Naive thymus-derived CD4-positive, alpha-beta T cell (primary cell): ENCODE measurements at regions not wholly inside any gene's neighbourhood (a gene's known extent, or its start where the extent isn't known, plus 50 kb on each side); places are given as distances from the start of the nearest gene placed in this dataset.
"Not testable (repeated sequence)": the region's sequence is repeated elsewhere in the genome, so short reads cannot be mapped to it uniquely, and the experiment has no call there.

Source experiments
- ATAC-seq: fragments of 150-1000 bp; cut with Tn5 transposase; 2 replicates; pipeline ENCODE4 v1.10.0; 2021; ENCODE audit warnings: mild to moderate bottlenecking, moderate library complexity
- CTCF ChIA-PET: fragments of 350-600 bp; sonication (Branson Sonifier 250); formaldehyde crosslinking; loops from one replicate; lab custom pipeline; 2021; ENCODE audit warnings: antibody characterized with exemption; lab: Charles Lee
- POLR2A ChIA-PET: fragments of 350-600 bp; sonication (Branson Sonifier 250); formaldehyde crosslinking; loops from one replicate; lab custom pipeline; 2021; ENCODE audit warnings: antibody characterized with exemption, inconsistent platforms; lab: Charles Lee
- DNase-seq, 9 donors: peaks; one replicate each; pipeline versions ENCODE4 v3.0.0 to v3.0.0-alpha.2; 2020 to 2022; ENCODE audit warnings: mixed read lengths in 1 of 9
- H3K27ac ChIP-seq: one replicate; pipeline ENCODE4 v1.7.0; 2013; ENCODE audit warnings: mild to moderate bottlenecking, low read depth, low read length, moderate library complexity
- H3K27me3 ChIP-seq, 2 donors: one replicate each; pipeline ENCODE4 v1.7.0; 2013; ENCODE audit warnings: low read length in 2 of 2, mild to moderate bottlenecking in 2 of 2, moderate library complexity in 2 of 2; ENCODE audit not compliant: control insufficient read depth in 2 of 2, insufficient read depth in 2 of 2
- H3K36me3 ChIP-seq, 3 experiments: 1 replicate in 2 of 3; 2 replicates in 1 of 3; pipeline ENCODE4 v1.7.0; 2013; ENCODE audit warnings: low read length in 3 of 3, mild to moderate bottlenecking in 3 of 3, moderate library complexity in 1 of 3; ENCODE audit not compliant: insufficient read depth in 3 of 3, control insufficient read depth in 2 of 3
- H3K4me1 ChIP-seq, 2 donors: one replicate each; pipeline ENCODE4 v1.7.0; 2013; ENCODE audit warnings: low read length in 2 of 2, mild to moderate bottlenecking in 2 of 2, moderate library complexity in 1 of 2; ENCODE audit not compliant: control insufficient read depth in 2 of 2, insufficient read depth in 2 of 2
- H3K4me3 ChIP-seq: 2 replicates; pipeline ENCODE4 v1.7.0; 2013; ENCODE audit warnings: mild to moderate bottlenecking, low read length
- H3K9me3 ChIP-seq, 3 experiments: 1 replicate in 2 of 3; 2 replicates in 1 of 3; pipeline ENCODE4 v1.7.0; 2013; ENCODE audit warnings: low read length in 3 of 3; ENCODE audit not compliant: control insufficient read depth in 2 of 3
- H3K27ac Mint-ChIP-seq, 9 donors: one replicate each; pipeline ENCODE4 v1.8.0; 2020 to 2022; ENCODE audit warnings: mixed read lengths in 9 of 9, mild to moderate bottlenecking in 8 of 9, moderate library complexity in 5 of 9, inconsistent platforms in 2 of 9
- H3K27me3 Mint-ChIP-seq, 5 donors: one replicate each; pipeline ENCODE4 v1.8.0; 2021 to 2022; ENCODE audit warnings: mixed read lengths in 5 of 5, mild to moderate bottlenecking in 1 of 5
- H3K36me3 Mint-ChIP-seq, 5 donors: one replicate each; pipeline ENCODE4 v1.8.0; 2020 to 2022; ENCODE audit warnings: mixed read lengths in 5 of 5, mild to moderate bottlenecking in 3 of 5, inconsistent platforms in 1 of 5
- H3K4me1 Mint-ChIP-seq, 7 donors: one replicate each; pipeline ENCODE4 v1.8.0; 2020 to 2022; ENCODE audit warnings: mixed read lengths in 7 of 7, mild to moderate bottlenecking in 3 of 7, inconsistent platforms in 1 of 7
- H3K4me3 Mint-ChIP-seq, 10 donors: one replicate each; pipeline ENCODE4 v1.8.0; 2020 to 2022; ENCODE audit warnings: mild to moderate bottlenecking in 10 of 10, mixed read lengths in 10 of 10, moderate library complexity in 6 of 10, inconsistent platforms in 2 of 10
- H3K9me3 Mint-ChIP-seq, 11 donors: one replicate each; pipeline ENCODE4 v1.8.0; 2020 to 2022; ENCODE audit warnings: mixed read lengths in 11 of 11, mild to moderate bottlenecking in 4 of 11, inconsistent platforms in 1 of 11, moderate library complexity in 1 of 11
- intact Hi-C, 2 donors: fragments of 100-400 bp; cut with micrococcal nuclease; formaldehyde crosslinking; loops; one replicate each; pipeline ENCODE4 v1.15.1; 2023

- no peaks in the 10 kb centered on the region for H3K36me3 ChIP-seq
- no peak for DNase-seq
- CTCF ChIA-PET: no interaction called here
Measured at GRCh38 chr13:65353951-65354350, 1876.2 kb downstream of the PCDH9 start.

GRCh38 chr13:65353150-65353549, 1877.0 kb downstream of the PCDH9 start:
- H3K4me3 ChIP-seq, intact Hi-C loops, H3K4me3 Mint-ChIP-seq, H3K4me1 Mint-ChIP-seq, CTCF ChIA-PET, H3K36me3 Mint-ChIP-seq, DNase-seq, H3K4me1 ChIP-seq, H3K27ac Mint-ChIP-seq, POLR2A ChIA-PET, H3K27me3 ChIP-seq, H3K27ac ChIP-seq, ATAC-seq, H3K36me3 ChIP-seq, H3K9me3 ChIP-seq, H3K27me3 Mint-ChIP-seq: not testable (repeated sequence)
- H3K9me3 Mint-ChIP-seq: peaks cover 0 to 26% (median 6%) of the 10 kb centered on the region in 11 donors

More at GRCh38 chr13:65353951-65354350, 1876.2 kb downstream of the PCDH9 start:
- H3K4me1 ChIP-seq: no peaks in the 10 kb centered on the region
- Mint-ChIP-seq H3K27ac (no peak overlapping the region), H3K9me3 (peaks cover 0 to 26% (median 9%) of the 10 kb centered on the region in 11 donors), H3K4me3 (no peak overlapping the region), H3K36me3 (no peaks in the 10 kb centered on the region), H3K4me1 (no peaks in the 10 kb centered on the region), H3K27me3 (no peaks in the 10 kb centered on the region)
- H3K27ac ChIP-seq: no peak overlapping the region
- no peak for ATAC-seq
- no peaks in the 10 kb centered on the region for H3K27me3 ChIP-seq
- POLR2A ChIA-PET: no interaction called here
- no peaks in the 10 kb centered on the region for H3K9me3 ChIP-seq
- no peak overlapping the region for H3K4me3 ChIP-seq
- intact Hi-C loops: no loop called here

GRCh38 chr13:65347420-65348030, 1882.6 kb downstream of the PCDH9 start:
- no peaks in the 10 kb centered on the region for H3K36me3 ChIP-seq
- no peak for DNase-seq
- intact Hi-C loops: no loop called here
- H3K4me3 Mint-ChIP-seq: no peak overlapping the region
- H3K36me3 Mint-ChIP-seq: no peaks in the 10 kb centered on the region
- ChIA-PET CTCF (interaction anchor here (0.6 kb wide), 1 partner anchor 511 kb away, joined by 3 read pairs; no protein-coding TSS in a partner anchor), POLR2A (no interaction called here)
- no peaks in the 10 kb centered on the region for H3K9me3 ChIP-seq
- H3K27me3 ChIP-seq: no peaks in the 10 kb centered on the region
- no peaks in the 10 kb centered on the region for H3K4me1 Mint-ChIP-seq
- ATAC-seq: no peak
- H3K27ac ChIP-seq: no peak overlapping the region
- H3K4me1 ChIP-seq: no peaks in the 10 kb centered on the region
- no peak overlapping the region for H3K4me3 ChIP-seq
- peaks cover 0 to 23% (median 3%) of the 10 kb centered on the region in 11 donors for H3K9me3 Mint-ChIP-seq
- no peak overlapping the region for H3K27ac Mint-ChIP-seq
- H3K27me3 Mint-ChIP-seq: no peaks in the 10 kb centered on the region

- Mint-ChIP-seq H3K4me1 (no peaks in the 10 kb centered on the region), H3K27ac (no peak overlapping the region), H3K4me3 (no peak overlapping the region), H3K27me3 (no peaks in the 10 kb centered on the region), H3K9me3 (peaks cover 0 to 9% (median 2%) of the 10 kb centered on the region in 11 donors), H3K36me3 (no peaks in the 10 kb centered on the region)
- DNase-seq (no peak), ATAC-seq (no peak)
- intact Hi-C loops: no loop called here
- no peaks in the 10 kb centered on the region for H3K27me3 ChIP-seq
- H3K4me1 ChIP-seq: no peaks in the 10 kb centered on the region
- CTCF ChIA-PET: no interaction called here
- no peak overlapping the region for H3K4me3 ChIP-seq
- no peak overlapping the region for H3K27ac ChIP-seq
- no peaks in the 10 kb centered on the region for H3K36me3 ChIP-seq
- POLR2A ChIA-PET: no interaction called here
- H3K9me3 ChIP-seq: no peaks in the 10 kb centered on the region
Measured at GRCh38 chr13:65343898-65344663, 1886.1 kb downstream of the PCDH9 start.

- H3K4me1 ChIP-seq: no peaks in the 10 kb centered on the region
- Mint-ChIP-seq H3K4me1 (no peaks in the 10 kb centered on the region), H3K4me3 (no peak overlapping the region), H3K36me3 (no peaks in the 10 kb centered on the region), H3K27me3 (no peaks in the 10 kb centered on the region), H3K9me3 (peaks cover 0 to 9% (median 0%) of the 10 kb centered on the region in 11 donors), H3K27ac (no peak overlapping the region)
- H3K4me3 ChIP-seq: no peak overlapping the region
- no peaks in the 10 kb centered on the region for H3K9me3 ChIP-seq
- DNase-seq (no peak), ATAC-seq (no peak)
- intact Hi-C loops: no loop called here
- no peaks in the 10 kb centered on the region for H3K36me3 ChIP-seq
- no peaks in the 10 kb centered on the region for H3K27me3 ChIP-seq
- no peak overlapping the region for H3K27ac ChIP-seq
- POLR2A ChIA-PET: no interaction called here
- CTCF ChIA-PET: no interaction called here
Measured at GRCh38 chr13:65342541-65343337, 1887.4 kb downstream of the PCDH9 start.

- H3K27ac Mint-ChIP-seq: no peak overlapping the region
- H3K36me3 Mint-ChIP-seq: no peaks in the 10 kb centered on the region
- ChIA-PET POLR2A (no interaction called here), CTCF (no interaction called here)
- H3K36me3 ChIP-seq: no peaks in the 10 kb centered on the region
- H3K27me3 Mint-ChIP-seq: no peaks in the 10 kb centered on the region
- ATAC-seq (no peak), DNase-seq (no peak)
- H3K9me3 ChIP-seq: no peaks in the 10 kb centered on the region
- intact Hi-C loops: no loop called here
- no peak overlapping the region for H3K27ac ChIP-seq
- no peaks in the 10 kb centered on the region for H3K27me3 ChIP-seq
- peaks cover 0 to 7% (median 0%) of the 10 kb centered on the region in 11 donors for H3K9me3 Mint-ChIP-seq
- no peaks in the 10 kb centered on the region for H3K4me1 Mint-ChIP-seq
- no peak overlapping the region for H3K4me3 Mint-ChIP-seq
- H3K4me1 ChIP-seq: no peaks in the 10 kb centered on the region
- no peak overlapping the region for H3K4me3 ChIP-seq
Measured at GRCh38 chr13:65339241-65339640, 1890.9 kb downstream of the PCDH9 start.
